DLD1 (cell line): ENCODE measurements at regions not wholly inside any gene's neighbourhood (a gene's known extent, or its start where the extent isn't known, plus 50 kb on each side); places are given as distances from the start of the nearest gene placed in this dataset.

Experiments
- in situ Hi-C: cut with HindIII; loops from 2 replicates; pipeline ENCODE4 v1.10.0; 2017; ENCODE audit warnings: low sequenced_read_pairs

- in situ Hi-C loops: no loop called here
Observed at GRCh38 chr20:52665441-52665840, 306.7 kb upstream of the TSHZ2 start.

- in situ Hi-C loops: no loop called here
Observed at GRCh38 chr20:52655395-52655794, 316.8 kb upstream of the TSHZ2 start.

GRCh38 chr20:52654567-52654966, 317.6 kb upstream of the TSHZ2 start:
- in situ Hi-C loops: no loop called here

GRCh38 chr20:52652271-52652670, 319.9 kb upstream of the TSHZ2 start:
- in situ Hi-C loops: no loop called here

- in situ Hi-C loops: no loop called here
Observed at GRCh38 chr20:52649727-52650126, 322.4 kb upstream of the TSHZ2 start.

- in situ Hi-C loops: no loop called here
Observed at GRCh38 chr20:52645822-52646221, 326.3 kb upstream of the TSHZ2 start.

- in situ Hi-C loops: no loop called here
Observed at GRCh38 chr20:52643034-52643433, 329.1 kb upstream of the TSHZ2 start.

GRCh38 chr20:52637201-52637600, 335.0 kb upstream of the TSHZ2 start:
- in situ Hi-C loops: no loop called here

- in situ Hi-C loops: no loop called here
Observed at GRCh38 chr20:52631469-52631868, 340.7 kb upstream of the TSHZ2 start.

GRCh38 chr20:52630138-52630537, 342.0 kb upstream of the TSHZ2 start:
- in situ Hi-C loops: no loop called here

- in situ Hi-C loops: no loop called here
Observed at GRCh38 chr20:52624281-52624680, 347.9 kb upstream of the TSHZ2 start.

GRCh38 chr20:52622081-52622480, 350.1 kb upstream of the TSHZ2 start:
- in situ Hi-C loops: no loop called here

- in situ Hi-C loops: no loop called here
Observed at GRCh38 chr20:52621401-52621800, 350.8 kb upstream of the TSHZ2 start.

GRCh38 chr20:52619671-52620070, 352.5 kb upstream of the TSHZ2 start:
- in situ Hi-C loops: no loop called here

GRCh38 chr20:52619101-52619500, 353.1 kb upstream of the TSHZ2 start:
- in situ Hi-C loops: no loop called here

GRCh38 chr20:52616629-52617028, 355.5 kb upstream of the TSHZ2 start:
- in situ Hi-C loops: no loop called here

GRCh38 chr20:52614051-52614863, 357.9 kb upstream of the TSHZ2 start:
- in situ Hi-C loops: no loop called here

- in situ Hi-C loops: no loop called here
Observed at GRCh38 chr20:52612046-52612632, 360.0 kb upstream of the TSHZ2 start.

GRCh38 chr20:52610749-52611148, 361.4 kb upstream of the TSHZ2 start:
- in situ Hi-C loops: no loop called here

GRCh38 chr20:52601295-52601971, 370.7 kb upstream of the TSHZ2 start:
- in situ Hi-C loops: no loop called here

GRCh38 chr20:52596256-52596655, 375.9 kb upstream of the TSHZ2 start:
- in situ Hi-C loops: no loop called here

- in situ Hi-C loops: no loop called here
Observed at GRCh38 chr20:52595518-52595917, 376.6 kb upstream of the TSHZ2 start.
